ENCODE measurements at regions not wholly inside any gene's neighbourhood (a gene's known extent, or its start where the extent isn't known, plus 50 kb on each side); places are given as distances from the start of the nearest gene placed in this dataset.

- DNase-seq (ENCODE audit: low spot score in 2 of 2): no peak
- H3K27me3 ChIP-seq: no peaks in the 10 kb centered on the region
- no peaks in the 10 kb centered on the region for H3K4me1 ChIP-seq
- H3K9me3 ChIP-seq: no peaks in the 10 kb centered on the region
- H3K36me3 ChIP-seq: no peaks in the 10 kb centered on the region
- H3K4me3 ChIP-seq: no peak overlapping the region
- TF ChIP-seq POLR2A (IDR thresholded peaks at IDR 0.05) (no peak), POLR2AphosphoS5 (IDR thresholded peaks at IDR 0.05) (no peak), CTCF (IDR thresholded peaks at IDR 0.05) (no peak)
- H3K27ac ChIP-seq: no peak overlapping the region
- intact Hi-C loops (cut with DNase I; ENCODE audit: low total_unique reads): no loop called here
Observed at GRCh38 chr1:213666922-213667321, 320.9 kb upstream of the PROX1 start.

DNA sequence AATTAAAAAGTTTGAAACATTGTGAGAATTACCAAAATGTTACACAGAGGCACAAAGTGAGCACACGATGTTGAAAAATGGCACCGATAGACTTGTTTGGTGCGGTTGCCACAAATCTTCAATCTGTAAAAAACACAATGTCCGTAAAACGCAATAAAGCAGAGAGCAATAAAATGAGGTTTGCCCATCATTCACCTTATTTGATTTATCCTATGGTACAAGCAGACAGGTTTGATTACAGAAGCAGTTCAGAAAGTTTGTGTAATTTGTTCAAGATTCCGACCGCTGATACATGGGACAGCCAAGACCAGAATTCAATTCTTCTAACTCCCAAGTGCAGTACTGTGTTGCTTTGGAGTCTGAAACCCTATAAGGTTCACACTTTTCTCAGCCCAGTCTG, 318.3 kb upstream of the PROX1 start:
- H3K4me1 ChIP-seq: no peaks in the 10 kb centered on the region
- no peak overlapping the region for H3K4me3 ChIP-seq
- no peaks in the 10 kb centered on the region for H3K9me3 ChIP-seq
- TF ChIP-seq CTCF (IDR thresholded peaks at IDR 0.05): no peak
- TF ChIP-seq POLR2A (IDR thresholded peaks at IDR 0.05): no peak
- no peak for TF ChIP-seq POLR2AphosphoS5 (IDR thresholded peaks at IDR 0.05)
- no peaks in the 10 kb centered on the region for H3K27me3 ChIP-seq
- intact Hi-C loops (cut with DNase I; ENCODE audit: low total_unique reads): no loop called here
- DNase-seq (ENCODE audit: low spot score in 2 of 2): no peak
- no peak overlapping the region for H3K27ac ChIP-seq
- H3K36me3 ChIP-seq: no peaks in the 10 kb centered on the region

- intact Hi-C loops (cut with DNase I; ENCODE audit: low total_unique reads): no loop called here
Observed at GRCh38 chr1:213669964-213670691, 317.6 kb upstream of the PROX1 start.

DNA sequence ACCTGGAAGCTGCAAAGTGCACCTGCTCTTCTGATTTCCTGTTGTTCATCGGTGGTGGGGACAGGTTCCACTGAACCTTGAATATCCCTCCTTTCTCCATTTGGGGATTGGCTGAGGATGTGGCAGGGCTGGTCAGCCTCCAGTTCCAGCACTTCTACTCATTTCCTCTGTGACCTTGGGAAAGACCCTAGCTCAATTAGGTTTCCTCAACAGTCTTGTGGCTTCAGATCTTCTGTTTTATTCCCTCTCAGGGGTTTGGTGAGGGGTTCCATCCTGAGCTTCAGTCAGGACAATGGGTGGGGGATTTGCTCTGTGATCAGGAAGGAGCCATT, 317.1 kb upstream of the PROX1 start:
- Histone ChIP-seq H3K36me3 (no peaks in the 10 kb centered on the region), H3K27me3 (no peaks in the 10 kb centered on the region), H3K4me1 (no peaks in the 10 kb centered on the region), H3K9me3 (no peaks in the 10 kb centered on the region), H3K4me3 (no peak overlapping the region), H3K27ac (no peak overlapping the region)
- TF ChIP-seq POLR2AphosphoS5 (IDR thresholded peaks at IDR 0.05) (no peak), POLR2A (IDR thresholded peaks at IDR 0.05) (no peak), CTCF (IDR thresholded peaks at IDR 0.05) (no peak)
- intact Hi-C loops (cut with DNase I; ENCODE audit: low total_unique reads): no loop called here
- DNase-seq (ENCODE audit: low spot score in 2 of 2): no peak

More at GRCh38 chr1:213669964-213670691, 317.6 kb upstream of the PROX1 start:
- H3K27me3 ChIP-seq: no peaks in the 10 kb centered on the region
- no peaks in the 10 kb centered on the region for H3K4me1 ChIP-seq
- H3K9me3 ChIP-seq: no peaks in the 10 kb centered on the region
- TF ChIP-seq POLR2AphosphoS5 (IDR thresholded peaks at IDR 0.05): no peak
- TF ChIP-seq POLR2A (IDR thresholded peaks at IDR 0.05): no peak
- TF ChIP-seq CTCF (IDR thresholded peaks at IDR 0.05): no peak
- DNase-seq (ENCODE audit: low spot score in 2 of 2): no peak
- H3K27ac ChIP-seq: no peak overlapping the region
- no peak overlapping the region for H3K4me3 ChIP-seq
- no peaks in the 10 kb centered on the region for H3K36me3 ChIP-seq

DNA sequence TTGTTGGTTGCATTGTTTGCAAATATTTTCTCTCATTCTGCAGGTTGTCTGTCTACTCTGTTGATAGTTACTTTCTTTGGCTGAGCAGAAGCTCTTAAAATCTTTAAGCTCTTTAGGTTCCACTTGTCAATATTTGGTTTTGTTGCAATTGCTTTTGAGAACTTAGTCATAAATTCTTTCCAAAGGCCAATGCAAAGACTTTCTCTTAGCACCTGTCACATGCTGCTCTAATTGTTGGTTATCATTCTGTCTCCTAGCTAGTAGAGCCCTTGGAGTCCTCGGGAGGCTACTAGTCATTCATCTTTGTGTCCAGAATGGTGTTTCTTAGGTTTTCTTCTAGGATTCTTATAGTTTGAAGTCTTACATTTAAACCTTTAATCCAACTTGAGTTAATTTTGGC, 312.7 kb upstream of the PROX1 start:
- no peak overlapping the region for H3K27ac ChIP-seq
- DNase-seq (ENCODE audit: low spot score in 2 of 2): no peak
- no peaks in the 10 kb centered on the region for H3K36me3 ChIP-seq
- no peaks in the 10 kb centered on the region for H3K9me3 ChIP-seq
- TF ChIP-seq POLR2AphosphoS5 (IDR thresholded peaks at IDR 0.05): no peak
- no peaks in the 10 kb centered on the region for H3K4me1 ChIP-seq
- H3K4me3 ChIP-seq: no peak overlapping the region
- intact Hi-C loops (cut with DNase I; ENCODE audit: low total_unique reads): no loop called here
- no peaks in the 10 kb centered on the region for H3K27me3 ChIP-seq

GRCh38 chr1:213676736-213677135, 311.0 kb upstream of the PROX1 start:
- no peaks in the 10 kb centered on the region for H3K36me3 ChIP-seq
- no peak overlapping the region for H3K4me3 ChIP-seq
- no peak overlapping the region for H3K27ac ChIP-seq
- intact Hi-C loops (cut with DNase I; ENCODE audit: low total_unique reads): no loop called here
- no peaks in the 10 kb centered on the region for H3K4me1 ChIP-seq
- no peak for DNase-seq (ENCODE audit: low spot score in 2 of 2)
- no peaks in the 10 kb centered on the region for H3K27me3 ChIP-seq
- no peaks in the 10 kb centered on the region for H3K9me3 ChIP-seq
- TF ChIP-seq POLR2A (IDR thresholded peaks at IDR 0.05): no peak
- no peak for TF ChIP-seq POLR2AphosphoS5 (IDR thresholded peaks at IDR 0.05)
- TF ChIP-seq CTCF (IDR thresholded peaks at IDR 0.05): no peak
